Panc1 (cell line): ENCODE measurements at regions not wholly inside any gene's neighbourhood (a gene's known extent, or its start where the extent isn't known, plus 50 kb on each side); places are given as distances from the start of the nearest gene placed in this dataset.

Source experiments
- ATAC-seq: fragments of 200-7000 bp; cut with Tn5 transposase; 2 replicates; pipeline ENCODE4 v1.9.1; 2020; ENCODE audit warnings: mild to moderate bottlenecking, moderate library complexity
- BruUV-seq: library from RNA; stranded (reverse); fragments of 400-500 nt; replicated peaks from 2 replicates; lab custom pipeline; 2021; lab: Mats Ljungman, UMichigan
- CTCF ChIA-PET: fragments of 300-600 bp; sonication (Branson Sonifier 250); formaldehyde crosslinking; loops from one replicate; lab custom pipeline; 2022; ENCODE audit warnings: antibody characterized with exemption; lab: Charles Lee
- POLR2A ChIA-PET: fragments of 300-600 bp; sonication (Branson Sonifier 250); formaldehyde crosslinking; loops from one replicate; lab custom pipeline; 2022; ENCODE audit warnings: antibody characterized with exemption; lab: Charles Lee
- DNase-seq: peaks from one replicate; pipeline ENCODE4 v3.0.0-alpha.2; 2010; ENCODE audit warnings: low read depth, low spot score
- H3K27ac ChIP-seq: 2 replicates; pipeline ENCODE4 v1.5.1; 2011; ENCODE audit warnings: mild to moderate bottlenecking, low read length, inconsistent platforms
- H3K27me3 ChIP-seq: fragments of 200-500 bp; sonication (Bioruptor generic); 2 replicates; pipeline ENCODE4 v1.6.0; 2014; ENCODE audit warnings: low read length, inconsistent platforms; ENCODE audit not compliant: control insufficient read depth, insufficient read depth
- H3K36me3 ChIP-seq: fragments of 200-500 bp; sonication (Bioruptor generic); 2 replicates; pipeline ENCODE4 v1.5.1; 2014; ENCODE audit warnings: inconsistent platforms, mild to moderate bottlenecking, low read length, moderate library complexity; ENCODE audit not compliant: control insufficient read depth, insufficient read depth
- H3K4me1 ChIP-seq: 2 replicates; pipeline ENCODE4 v1.5.1; 2011; ENCODE audit warnings: inconsistent platforms, mild to moderate bottlenecking, low read length, moderate library complexity; ENCODE audit not compliant: control insufficient read depth, insufficient read depth
- H3K4me3 ChIP-seq, 2 experiments: 2 replicates each; pipeline ENCODE4 v1.5.1; 2011 to 2012; ENCODE audit warnings: low read depth in 2 of 2, low read length in 2 of 2, mild to moderate bottlenecking in 2 of 2, inconsistent platforms in 1 of 2, moderate library complexity in 1 of 2
- H3K9me3 ChIP-seq: fragments of 200-500 bp; sonication (Bioruptor generic); 2 replicates; pipeline ENCODE4 v1.5.1; 2014; ENCODE audit warnings: low read depth, mild to moderate bottlenecking, inconsistent platforms, low read length, moderate library complexity; ENCODE audit not compliant: control insufficient read depth, insufficient read depth
- CTCF ChIP-seq: fragments of 450-650 bp; IDR thresholded peaks from 2 replicates; pipeline ENCODE4 v1.5.1; 2017; ENCODE audit warnings: mild to moderate bottlenecking
- POLR2AphosphoS5 ChIP-seq: IDR thresholded peaks from 2 replicates; pipeline ENCODE4 v1.6.1; 2012; ENCODE audit warnings: mild to moderate bottlenecking, low read depth, low read length, moderate library complexity
- REST ChIP-seq, 2 experiments: IDR thresholded peaks; 2 replicates each; pipeline ENCODE4 v1.6.1; 2011 to 2012; ENCODE audit warnings: low read depth in 2 of 2, control low read depth in 1 of 2, low read length in 1 of 2, mild to moderate bottlenecking in 1 of 2, moderate library complexity in 1 of 2; ENCODE audit not compliant: insufficient read depth in 1 of 2
- SIN3A ChIP-seq: IDR thresholded peaks from 2 replicates; pipeline ENCODE4 v1.6.1; 2012; ENCODE audit warnings: low read depth, mild to moderate bottlenecking, low read length, moderate library complexity, borderline replicate concordance; ENCODE audit not compliant: insufficient read depth
- TCF7L2 ChIP-seq: IDR thresholded peaks from 2 replicates; pipeline ENCODE4 v1.6.1; 2011; ENCODE audit warnings: mild to moderate bottlenecking, low read depth, low read length, inconsistent platforms
- in situ Hi-C: cut with HindIII; loops from 2 replicates; pipeline ENCODE4 v1.10.0; 2016; ENCODE audit warnings: low sequenced_read_pairs, low pct_unique_long_range_greater_than_20kb
- intact Hi-C: fragments of 100-400 bp; cut with micrococcal nuclease; formaldehyde crosslinking; loops from one replicate; pipeline ENCODE4 v1.10.0; 2022; ENCODE audit not compliant: unreplicated experiment

GRCh38 chrX:40177489-40177888 is 79.7 kb upstream of the BCOR start:
- no peaks in the 10 kb centered on the region; the same call in none of the 2 replicates for H3K4me1 ChIP-seq
- intact Hi-C loops, result loop anchor here (10.0 kb wide), 1 partner anchor 87 kb away; no protein-coding TSS in a partner anchor
- CTCF ChIA-PET, result interaction anchor here (0.5 kb wide), 1 partner anchor 307 kb away, joined by 3 read pairs; no protein-coding TSS in a partner anchor
- no peaks in the 10 kb centered on the region for H3K36me3 ChIP-seq
- H3K4me3 ChIP-seq, result peak overlapping the region in 1 of 2 experiments; percentile 56; a peak in 2 of 4 replicates
- TF ChIP-seq TCF7L2 (no peak), CTCF (no peak), REST (IDR thresholded peaks at IDR 0.05; ENCODE audit: insufficient read depth in 1 of 2, low read depth in 2 of 2, low read length in 1 of 2) (no peak), POLR2AphosphoS5 (no peak), SIN3A (no peak)
- no peak for ATAC-seq
- no peaks in the 10 kb centered on the region for H3K9me3 ChIP-seq
- H3K27me3 ChIP-seq, result no peaks in the 10 kb centered on the region
- no peak for DNase-seq
- BruUV-seq, result no TSS peak
- in situ Hi-C loops, result no loop called here
- peak overlapping the region; percentile 68 for H3K27ac ChIP-seq
- POLR2A ChIA-PET, result interaction anchor here (0.6 kb wide), 1 partner anchor 11 kb away, joined by 5 read pairs; no protein-coding TSS in a partner anchor

- BruUV-seq, result no TSS peak
- no peaks in the 10 kb centered on the region for H3K36me3 ChIP-seq
- DNase-seq (no peak), ATAC-seq (no peak)
- H3K27me3 ChIP-seq, result no peaks in the 10 kb centered on the region
- TF ChIP-seq SIN3A (no peak), POLR2AphosphoS5 (no peak), CTCF (no peak), TCF7L2 (no peak), REST (IDR thresholded peaks at IDR 0.05; ENCODE audit: insufficient read depth in 1 of 2, low read depth in 2 of 2, low read length in 1 of 2) (no peak)
- H3K27ac ChIP-seq, result peak overlapping the region; percentile 68
- POLR2A ChIA-PET, result interaction anchor here (0.6 to 0.7 kb wide), 2 partner anchors 41 to 442 kb away, joined by 6 to 13 read pairs; no protein-coding TSS in a partner anchor
- intact Hi-C loops, result loop anchor here (10.0 kb wide), 1 partner anchor 88 kb away; no protein-coding TSS in a partner anchor
- CTCF ChIA-PET, result interaction anchor here (0.5 to 0.6 kb wide), 2 partner anchors 157 to 308 kb away, joined by 3 to 8 read pairs; no protein-coding TSS in a partner anchor
- H3K9me3 ChIP-seq, result no peaks in the 10 kb centered on the region
- in situ Hi-C loops, result no loop called here
- no peaks in the 10 kb centered on the region; the same call in none of the 2 replicates for H3K4me1 ChIP-seq
- peak overlapping the region; percentile 42 to 56 for H3K4me3 ChIP-seq
These were observed 79.3 kb upstream of the BCOR start for GRCh38 chrX:40177117-40177430.
